Glomerular visceral epithelial cell (primary cell): ENCODE measurements at regions not wholly inside any gene's neighbourhood (a gene's known extent, or its start where the extent isn't known, plus 50 kb on each side); places are given as distances from the start of the nearest gene placed in this dataset.
"Not testable (repeated sequence)": the region's sequence is repeated elsewhere in the genome, so short reads cannot be mapped to it uniquely, and the experiment has no call there.

Experiments used
- DNase-seq: peaks from one replicate; pipeline ENCODE4 v3.0.0-alpha.2; 2016; ENCODE audit errors: extremely low spot score

DNA sequence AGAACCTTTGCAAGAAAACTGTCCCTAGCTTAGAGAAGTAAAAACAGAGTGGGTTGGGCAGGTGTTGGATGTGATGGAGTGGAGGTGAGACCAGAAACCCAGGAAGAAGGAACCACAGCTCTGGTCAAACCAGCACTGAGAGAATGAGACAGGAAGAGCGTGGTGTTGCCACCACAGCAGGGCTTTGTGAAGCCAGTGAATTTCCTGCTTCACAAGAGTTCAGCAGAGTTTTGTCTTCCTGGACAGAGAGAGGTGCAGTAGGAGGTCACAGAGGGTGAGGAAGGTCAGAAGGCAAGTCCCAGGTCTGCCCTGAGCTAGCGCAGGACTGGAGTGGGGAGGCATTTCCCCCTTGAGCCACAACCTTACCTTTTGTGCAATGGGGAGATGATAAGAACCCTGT, 2306.2 kb upstream of the ACO1 start:
- DNase-seq, result no peak

DNA sequence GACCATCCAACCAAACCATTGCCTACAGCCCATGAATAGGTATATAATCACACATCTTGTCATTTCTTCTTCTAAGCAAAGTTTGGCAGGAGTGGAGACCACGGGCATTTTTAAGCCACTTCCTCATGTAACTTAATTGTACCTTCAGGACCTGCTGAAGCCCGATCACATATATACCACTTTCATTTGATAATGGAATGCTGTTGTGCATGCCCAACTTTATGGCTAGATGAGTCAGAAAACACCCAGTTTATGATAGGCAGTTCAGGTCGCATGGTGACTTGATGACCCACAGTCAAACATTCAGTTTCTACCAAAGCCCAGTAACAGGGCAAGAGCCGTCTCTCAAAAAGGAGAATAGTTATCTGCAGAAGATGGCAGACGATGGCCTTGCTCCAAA, 2295.0 kb upstream of the ACO1 start:
- no peak for DNase-seq

DNA sequence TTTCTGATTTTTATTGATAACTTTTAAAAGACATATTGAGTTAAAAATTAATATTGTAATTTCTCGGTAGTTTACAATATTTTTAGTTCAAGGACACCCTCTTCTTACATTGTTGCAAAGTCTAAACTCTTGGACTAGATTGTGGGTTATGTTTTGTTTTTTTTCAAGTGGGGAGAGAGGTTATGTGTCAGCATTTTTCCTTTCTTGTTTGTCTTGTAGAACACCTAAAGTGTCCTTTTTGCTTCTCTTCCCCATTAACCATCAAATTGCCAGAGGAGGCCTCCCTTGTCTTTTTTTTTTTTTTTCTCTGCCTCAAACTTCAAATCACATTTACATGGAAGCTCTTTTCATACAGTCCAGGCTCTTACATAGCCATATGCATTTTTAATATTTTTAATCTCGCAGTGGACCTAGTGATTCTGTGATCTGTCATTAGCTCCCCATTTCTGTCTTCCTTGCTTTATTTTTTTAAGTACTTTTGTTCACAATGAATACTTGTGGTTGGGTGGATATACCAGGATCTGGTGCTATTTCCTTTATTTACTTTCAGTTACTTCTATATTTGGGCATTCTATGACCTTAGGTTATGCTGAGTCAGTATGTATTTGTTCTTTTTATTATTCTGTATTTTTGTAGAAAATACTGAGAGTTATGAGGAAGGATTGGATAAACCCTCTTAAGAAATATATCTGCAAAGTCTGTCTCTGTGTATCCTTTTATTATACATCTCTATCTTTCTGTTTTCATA, 2280.6 kb upstream of the ACO1 start:
- DNase-seq, result no peak

DNA sequence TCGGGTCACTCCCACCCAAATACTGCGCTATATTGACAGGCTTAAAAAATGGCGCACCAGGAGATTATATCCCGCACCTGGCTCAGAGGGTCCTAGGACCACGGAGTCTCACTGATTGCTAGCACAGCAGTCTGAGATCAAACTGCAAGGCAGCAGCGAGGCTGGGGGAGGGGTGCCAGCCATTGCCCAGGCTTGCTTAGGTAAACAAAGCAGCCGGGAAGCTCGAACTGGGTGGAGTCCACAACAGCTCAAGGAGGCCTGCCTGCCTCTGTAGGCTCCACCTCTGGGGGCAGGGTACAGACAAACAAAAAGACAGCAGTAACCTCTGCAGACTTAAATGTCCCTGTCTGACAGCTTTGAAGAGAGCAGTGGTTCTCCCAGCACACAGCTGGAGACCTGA, 2277.3 kb upstream of the ACO1 start:
- DNase-seq, result not testable (repeated sequence)

DNA sequence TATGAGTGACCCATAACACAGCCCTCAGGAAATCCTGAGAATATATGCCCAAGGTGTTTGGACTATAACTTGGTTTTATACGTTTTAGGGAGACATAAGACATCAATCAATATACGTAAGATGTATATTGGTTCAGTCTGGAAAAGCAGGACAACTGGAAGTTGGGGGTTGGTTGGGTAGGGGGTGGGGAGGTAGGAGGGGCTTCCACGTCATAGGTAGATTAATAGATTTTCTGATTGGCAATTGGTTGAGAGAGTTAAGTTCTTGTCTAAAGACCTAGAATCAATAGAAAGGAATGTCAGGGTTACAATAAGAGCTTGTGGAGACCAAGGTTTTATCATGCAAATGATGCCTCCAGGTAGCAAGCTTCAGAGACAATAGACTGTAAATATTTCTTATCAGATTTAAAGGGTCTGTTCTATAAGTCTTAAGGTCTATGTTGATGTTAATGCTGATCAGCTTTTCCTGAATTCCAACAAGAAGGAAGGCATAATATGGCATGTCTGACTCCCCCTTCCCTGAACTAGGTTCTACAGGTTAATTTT, 2267.7 kb upstream of the ACO1 start:
- DNase-seq, result no peak

DNA sequence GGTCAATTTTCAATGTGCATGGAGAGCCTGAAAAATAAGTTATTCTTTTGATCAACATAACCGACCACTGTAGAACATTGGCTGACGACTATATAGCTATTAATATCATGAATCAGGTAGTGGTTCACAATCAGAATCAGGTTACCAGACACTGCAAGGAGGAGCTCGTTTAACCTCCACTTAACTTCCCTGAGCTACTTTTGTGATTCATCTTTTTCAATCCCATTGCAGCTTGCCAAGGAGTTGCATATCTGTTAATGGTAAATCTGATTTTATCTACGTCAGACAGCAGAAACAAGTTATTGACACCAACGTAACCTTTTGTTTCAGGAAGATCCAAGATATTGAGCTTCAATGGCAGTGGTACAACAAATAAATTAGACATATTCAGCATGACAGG, 2263.8 kb upstream of the ACO1 start:
- DNase-seq, result peak; percentile 13

DNA sequence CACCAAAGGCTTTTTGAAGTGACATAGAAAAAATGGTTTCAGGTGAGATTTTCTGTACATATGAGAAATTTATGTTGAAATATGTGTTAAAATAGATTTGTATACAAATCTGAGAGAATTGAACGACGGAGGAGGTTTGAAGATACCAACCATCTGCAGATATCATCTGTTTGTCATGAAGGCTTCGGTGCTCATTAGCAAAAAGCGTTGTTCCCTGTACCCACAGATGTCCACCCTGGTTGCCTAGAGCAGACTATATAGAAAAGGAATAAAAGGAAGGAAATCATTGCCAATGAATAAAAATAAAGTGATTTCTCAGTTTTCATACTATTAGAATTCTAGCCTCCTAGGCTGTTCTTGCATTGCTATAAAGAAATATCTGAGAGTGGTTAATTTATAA, 2262.8 kb upstream of the ACO1 start:
- no peak for DNase-seq

DNA sequence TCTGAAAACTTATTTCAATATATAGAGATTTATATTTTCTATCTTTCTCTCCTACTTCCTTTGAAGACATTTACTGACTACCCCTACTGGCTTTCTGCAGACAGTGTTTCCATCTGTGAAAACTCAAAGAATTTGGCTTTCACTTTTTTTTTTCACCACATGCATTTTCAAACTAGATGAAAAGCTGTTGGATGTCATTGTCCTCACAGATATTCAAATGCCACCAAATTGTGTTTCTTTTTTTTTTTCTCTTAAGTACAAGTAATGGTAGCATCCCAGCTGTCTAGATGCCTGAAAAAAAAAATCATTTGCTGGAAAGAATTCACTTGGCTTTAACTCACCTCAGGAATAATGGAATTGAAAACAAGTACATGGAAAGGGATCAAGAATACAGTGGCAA, 2258.6 kb upstream of the ACO1 start:
- no peak for DNase-seq

DNA sequence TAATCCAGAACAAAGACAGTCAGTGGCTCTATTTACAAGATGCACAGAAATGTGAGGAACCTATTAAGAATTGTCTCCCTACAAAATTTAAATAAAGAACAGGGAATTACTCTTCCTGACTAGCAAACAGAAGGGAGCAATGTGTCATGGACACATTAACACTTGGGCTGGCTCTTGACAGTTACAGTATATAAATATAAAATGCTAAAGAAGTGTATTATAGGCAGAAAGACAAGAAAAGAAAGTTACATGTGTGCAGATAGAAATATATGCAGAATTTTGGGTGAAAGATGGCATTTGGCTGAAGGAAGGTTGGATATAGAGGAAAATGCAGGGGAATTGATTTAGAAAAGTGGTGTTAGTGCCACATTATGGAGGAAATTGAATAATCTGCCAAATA, 2257.1 kb upstream of the ACO1 start:
- DNase-seq, result no peak

DNA sequence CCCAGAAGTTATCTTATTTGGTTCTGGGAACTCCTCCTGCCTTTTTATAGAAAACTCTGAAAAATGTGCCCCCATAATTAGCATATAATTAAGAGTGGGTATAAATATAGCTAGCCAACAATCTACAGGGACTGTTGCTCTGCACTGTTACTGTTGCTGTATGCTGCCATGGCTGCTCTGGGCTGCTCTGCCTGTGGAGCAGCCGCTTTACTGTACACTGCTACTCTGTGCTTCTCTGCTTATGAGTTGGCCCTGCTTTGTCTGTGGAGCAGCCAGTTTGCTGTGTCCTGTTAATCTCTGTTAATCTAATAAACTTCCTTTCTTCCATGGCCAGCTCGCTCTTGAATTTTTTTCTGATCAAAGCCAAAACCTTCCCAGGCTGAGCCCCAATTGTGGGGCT, 2244.0 kb upstream of the ACO1 start:
- no peak for DNase-seq

DNA sequence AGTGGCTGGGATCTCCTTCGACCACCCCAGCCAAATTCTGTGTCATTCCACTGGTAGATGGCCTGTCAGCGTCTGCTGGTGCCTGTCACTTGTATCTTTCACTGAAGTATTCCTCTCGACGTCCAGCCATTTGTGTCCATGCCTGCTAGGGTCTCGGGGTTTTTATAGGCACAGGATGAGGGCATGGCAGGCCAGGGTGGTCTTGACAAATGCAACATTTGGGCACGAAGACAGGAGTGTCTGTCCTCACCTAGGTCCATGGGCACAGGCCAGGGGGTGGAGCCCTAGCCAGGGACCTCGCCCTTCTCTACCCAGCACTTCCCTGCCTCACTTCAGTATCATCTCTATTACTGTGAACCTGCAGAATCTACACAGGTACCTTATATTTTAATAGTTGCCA, 2223.9 kb upstream of the ACO1 start:
- no peak for DNase-seq

DNA sequence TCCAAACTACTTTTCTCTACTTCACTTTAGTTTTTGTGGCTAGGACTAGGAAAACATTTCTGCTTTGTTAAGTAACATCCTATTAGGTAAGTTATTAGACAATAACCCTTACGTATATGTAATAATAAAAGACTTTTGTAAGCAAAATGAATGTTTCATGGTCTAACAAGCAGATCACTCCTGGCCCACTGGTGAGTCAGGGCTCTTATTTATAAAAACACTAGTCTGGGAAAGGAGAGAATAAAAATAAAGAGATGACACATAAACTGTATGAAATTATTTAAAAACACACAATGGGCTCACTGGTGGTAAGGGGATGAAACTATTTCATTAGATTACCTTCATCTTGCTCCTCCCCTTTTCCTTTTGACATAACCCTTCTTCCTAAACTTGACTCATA, 2212.2 kb upstream of the ACO1 start:
- DNase-seq, result peak; percentile 79

DNA sequence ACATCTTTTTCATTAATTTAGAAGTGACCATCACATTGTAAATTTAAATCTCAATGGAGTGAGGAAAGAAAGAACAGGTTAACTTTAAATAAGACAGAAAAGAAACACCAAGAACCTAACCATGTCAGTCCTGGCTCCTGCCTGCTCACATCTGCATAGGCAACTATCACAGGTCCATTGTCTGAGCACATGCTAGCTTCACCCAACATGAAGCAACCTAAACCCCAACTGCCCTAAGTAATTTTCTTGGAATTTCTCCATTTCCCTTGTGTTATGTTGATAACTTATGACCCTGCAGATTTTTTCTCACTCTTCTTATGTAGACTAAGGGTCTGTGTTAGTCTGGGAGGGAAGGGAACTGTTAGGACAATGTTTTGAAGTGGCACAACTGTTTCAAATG, 2205.8 kb upstream of the ACO1 start:
- no peak for DNase-seq

DNA sequence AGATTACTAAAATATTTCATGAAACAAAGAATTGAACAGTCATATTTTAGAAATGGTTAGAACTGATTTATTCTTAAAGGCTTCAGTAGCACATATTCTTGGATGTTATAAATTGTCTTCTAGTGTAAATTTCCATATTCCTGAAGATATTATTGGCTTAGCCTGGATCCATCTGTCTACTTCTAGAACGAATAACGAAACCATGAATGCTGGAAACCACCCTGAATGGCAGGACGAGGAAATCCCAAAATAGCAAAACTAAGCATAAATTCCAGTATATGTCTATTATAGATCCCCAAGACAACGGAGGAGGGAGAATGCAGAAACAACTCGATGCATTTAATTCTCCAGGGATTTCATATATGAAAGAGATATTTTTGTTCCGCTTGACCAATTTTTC, 2191.0 kb upstream of the ACO1 start:
- no peak for DNase-seq

DNA sequence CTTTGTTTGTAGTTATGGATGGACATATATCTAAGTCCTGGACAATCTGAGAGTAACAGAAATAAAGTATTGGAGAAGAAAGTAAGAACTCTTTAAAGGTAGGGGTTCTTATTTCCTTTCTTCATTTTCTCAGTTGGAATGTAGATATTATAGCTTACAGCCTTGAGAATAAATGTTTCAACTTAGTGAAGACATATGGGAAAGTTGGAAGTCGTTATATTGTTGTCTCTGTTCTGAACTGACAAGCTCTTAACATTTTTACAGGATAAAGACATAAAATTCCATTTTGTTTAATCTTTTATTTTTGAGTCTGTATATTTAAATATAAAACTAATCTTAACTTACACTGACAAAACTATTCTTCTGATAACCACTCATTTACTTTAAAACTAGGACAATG, 2187.5 kb upstream of the ACO1 start:
- DNase-seq, result no peak

DNA sequence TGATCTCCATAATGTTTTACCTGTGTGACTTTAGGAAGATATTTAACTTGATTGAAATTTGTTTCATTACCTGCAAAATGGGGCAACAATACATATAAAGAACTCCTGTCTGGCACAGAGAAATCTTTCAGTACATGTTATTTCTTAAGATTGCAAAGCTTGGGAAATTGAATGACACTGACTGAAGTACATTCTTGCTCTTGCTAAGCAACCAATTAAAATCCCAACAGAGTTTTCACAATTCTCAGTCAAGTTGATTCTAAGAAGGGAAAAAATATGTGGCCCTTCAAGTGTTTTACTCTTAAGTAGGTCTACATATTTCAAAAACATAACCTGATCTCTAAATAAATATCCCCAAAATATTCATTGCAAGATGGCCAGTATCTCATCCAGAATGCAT, 2187.0 kb upstream of the ACO1 start:
- DNase-seq, result no peak

DNA sequence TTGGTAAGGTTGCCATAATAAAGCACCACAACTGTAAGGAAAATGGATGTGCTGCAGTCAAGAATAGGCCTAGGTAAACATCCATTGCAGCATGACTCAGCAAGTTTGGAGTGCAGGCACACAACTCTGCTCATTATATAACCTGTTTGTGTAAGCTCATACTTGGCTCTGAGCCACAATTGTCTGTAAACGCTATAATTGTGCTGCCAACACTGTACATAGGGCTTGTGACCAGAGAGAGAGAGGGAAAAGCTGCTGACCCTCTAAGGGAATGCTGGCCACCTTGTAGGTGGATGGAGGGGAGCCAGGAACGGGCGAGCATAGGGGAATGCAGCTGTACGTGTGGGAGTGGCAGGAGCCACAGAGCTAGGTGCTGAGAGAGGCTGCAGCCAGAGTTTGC, 2186.5 kb upstream of the ACO1 start:
- DNase-seq, result no peak

DNA sequence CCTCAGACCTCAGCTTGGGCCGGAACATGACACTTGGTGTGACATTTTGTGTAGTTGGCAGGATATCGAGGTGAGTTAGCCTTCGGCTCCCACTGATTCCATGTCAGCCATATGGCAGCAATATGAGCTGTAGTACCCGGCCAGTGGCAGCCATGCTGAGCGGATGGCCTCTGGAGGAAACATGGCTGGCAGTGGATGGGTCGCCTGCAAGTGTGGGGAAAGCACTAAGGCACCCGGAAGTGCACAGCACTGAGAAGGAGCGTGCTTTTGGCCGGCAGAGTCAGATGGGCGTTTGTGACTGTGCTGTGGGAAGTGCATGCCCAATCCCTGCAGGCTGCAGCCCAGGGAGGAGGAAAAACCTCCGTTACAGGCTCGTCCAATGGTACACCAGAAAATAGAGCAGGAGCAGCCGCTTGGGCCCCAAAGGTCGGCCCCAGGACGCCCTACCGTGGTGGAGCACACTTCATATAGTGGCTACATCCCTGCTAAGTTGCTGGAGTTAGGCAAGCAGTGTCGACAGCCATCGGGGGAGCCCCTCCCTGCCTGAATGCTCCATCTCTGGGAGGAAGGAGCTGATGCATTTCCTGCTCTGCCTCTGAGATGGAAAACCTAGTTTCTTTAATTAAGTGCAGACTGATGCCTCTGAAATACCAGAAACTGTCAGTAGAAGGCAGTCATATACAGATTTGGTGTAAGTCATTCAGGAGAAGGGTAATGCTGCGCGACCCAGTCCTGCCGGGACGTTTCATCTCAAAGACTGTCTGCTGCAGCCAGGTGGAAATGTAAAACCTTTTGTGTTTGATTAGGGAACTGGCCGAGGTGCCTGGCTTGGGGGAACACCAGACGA, 2185.8 kb upstream of the ACO1 start:
- DNase-seq, result no peak

DNA sequence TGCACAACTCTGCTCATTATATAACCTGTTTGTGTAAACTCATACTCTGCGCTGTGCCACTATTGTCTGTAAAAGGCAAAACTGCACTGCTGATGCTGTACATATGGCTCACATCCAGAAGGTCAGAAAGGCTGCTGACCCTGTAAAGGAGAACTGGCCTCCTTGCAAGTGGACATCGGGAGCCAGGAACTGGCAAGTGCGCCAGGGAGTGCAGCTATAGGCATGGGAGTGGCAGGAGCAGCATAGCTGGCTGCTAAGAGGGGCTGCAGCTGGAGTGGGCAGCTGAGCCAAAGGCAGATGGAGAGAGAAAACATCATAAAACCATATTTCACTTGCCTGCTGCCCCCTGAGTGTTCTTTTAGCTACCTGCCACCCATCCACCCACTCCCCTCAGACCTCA, 2183.4 kb upstream of the ACO1 start:
- DNase-seq, result no peak

DNA sequence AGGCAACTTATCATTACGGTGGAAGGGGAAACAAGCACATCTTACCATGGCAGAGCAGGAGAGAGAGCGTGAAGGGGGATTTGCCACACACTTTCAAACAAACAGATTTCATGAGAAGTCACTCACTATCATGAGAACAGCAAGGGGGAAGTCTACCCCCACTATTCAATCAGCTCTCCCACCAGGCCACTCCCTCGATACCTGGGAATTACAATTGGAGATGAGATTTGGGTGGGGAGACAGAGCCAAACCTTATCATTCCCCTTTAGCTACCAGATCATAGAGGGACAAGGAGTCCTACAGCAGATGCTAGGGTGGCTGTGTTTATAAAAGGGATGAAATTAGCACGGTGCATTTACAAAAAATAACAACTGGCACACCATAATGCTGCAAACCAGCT, 2149.4 kb upstream of the ACO1 start:
- no peak for DNase-seq

DNA sequence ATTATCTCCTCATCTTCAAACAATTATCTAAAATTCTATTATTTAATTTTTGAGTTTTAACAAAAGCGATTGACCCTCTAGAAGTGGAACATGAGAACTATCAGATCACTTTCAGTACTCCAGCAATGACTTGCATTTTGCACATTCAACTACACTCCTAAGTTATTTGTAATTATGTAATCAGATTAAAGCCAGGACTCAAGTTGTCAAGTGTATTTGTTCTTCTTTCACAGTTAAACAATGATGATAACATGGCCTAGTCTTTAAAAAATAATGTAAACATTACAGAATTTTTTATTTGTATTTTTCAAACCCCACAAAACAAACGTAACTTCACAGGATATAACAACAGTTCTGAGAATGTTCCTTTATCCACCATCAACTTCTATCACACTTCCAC, 2148.9 kb upstream of the ACO1 start:
- DNase-seq, result no peak

DNA sequence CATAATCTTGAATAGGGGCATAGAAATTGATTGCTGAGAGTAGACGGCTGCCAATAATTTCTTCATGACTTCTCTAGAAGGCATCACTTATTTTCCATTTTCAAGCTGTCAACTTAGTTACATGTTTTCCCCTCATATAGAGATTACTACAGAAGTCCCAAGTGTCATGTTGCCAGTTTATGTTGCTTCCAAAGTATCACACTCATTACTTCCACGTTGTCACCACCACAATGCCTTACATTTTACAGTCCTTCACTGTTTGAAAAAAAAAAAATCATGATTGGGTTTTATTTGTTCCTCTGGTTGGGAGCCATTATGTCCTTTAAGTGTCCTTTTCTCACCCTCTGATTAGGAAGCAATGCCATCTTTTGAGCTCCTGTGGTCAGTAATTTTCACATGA, 2144.6 kb upstream of the ACO1 start:
- DNase-seq, result no peak

DNA sequence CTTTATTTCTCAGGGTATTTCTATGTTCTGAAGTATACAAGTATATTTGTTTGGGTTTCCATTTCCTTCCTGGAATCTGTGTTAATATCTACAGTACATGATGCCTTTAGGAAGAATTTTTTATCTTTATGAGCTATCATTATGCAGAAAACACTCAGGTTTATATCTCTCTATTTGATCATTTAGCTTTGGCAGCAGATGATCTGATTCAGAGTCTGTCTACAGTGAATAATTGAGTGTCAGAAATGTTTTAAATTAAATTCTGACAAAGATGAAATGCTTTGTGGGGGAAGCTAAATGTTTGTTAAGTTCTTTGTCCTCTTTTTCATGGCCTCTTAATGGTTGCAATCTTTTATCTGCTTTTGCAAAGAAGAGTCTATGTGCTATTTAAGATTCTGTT, 2141.0 kb upstream of the ACO1 start:
- no peak for DNase-seq
